ENCODE measurements at regions not wholly inside any gene's neighbourhood (a gene's known extent, or its start where the extent isn't known, plus 50 kb on each side); places are given as distances from the start of the nearest gene placed in this dataset.

DNA sequence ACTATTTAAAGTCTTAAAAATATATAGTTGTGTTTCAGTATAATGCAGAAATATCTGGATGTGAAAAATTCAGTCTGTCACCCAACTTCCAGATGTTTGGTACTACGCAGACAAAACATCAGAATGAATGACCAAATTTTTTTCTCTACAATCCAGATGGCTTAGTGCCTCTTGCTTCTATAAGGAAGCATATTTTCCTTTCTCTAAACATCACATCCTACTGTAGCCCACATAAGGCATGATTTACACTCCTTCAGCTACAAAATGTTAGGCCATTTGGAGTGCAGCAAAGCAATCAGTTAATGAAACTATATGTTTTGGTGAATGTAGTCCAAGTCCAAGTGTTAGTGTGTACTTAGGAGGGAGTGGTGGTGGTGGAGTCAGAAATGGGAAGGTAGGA lies 162.9 kb upstream of the SIX2 start:
- no peak for DNase-seq

DNA sequence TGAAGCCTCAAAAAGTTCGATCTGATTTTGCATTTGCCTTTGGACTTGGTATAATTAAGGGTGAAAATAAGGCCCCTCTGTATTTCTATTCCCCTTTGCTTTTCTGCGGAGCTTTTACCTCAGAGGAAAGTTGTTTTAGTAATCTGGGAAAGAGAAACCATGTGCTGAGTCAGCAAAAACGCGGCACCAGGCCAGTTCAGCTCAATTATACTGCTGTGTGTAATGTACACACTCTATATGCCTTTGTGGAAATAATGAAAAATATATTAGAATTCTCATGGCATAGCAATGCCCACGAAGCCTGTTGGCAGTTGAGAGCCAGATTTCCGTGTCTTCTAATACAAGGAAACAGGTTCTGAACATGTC lies 161.9 kb upstream of the SIX2 start:
- peak; percentile 14 for DNase-seq

DNA sequence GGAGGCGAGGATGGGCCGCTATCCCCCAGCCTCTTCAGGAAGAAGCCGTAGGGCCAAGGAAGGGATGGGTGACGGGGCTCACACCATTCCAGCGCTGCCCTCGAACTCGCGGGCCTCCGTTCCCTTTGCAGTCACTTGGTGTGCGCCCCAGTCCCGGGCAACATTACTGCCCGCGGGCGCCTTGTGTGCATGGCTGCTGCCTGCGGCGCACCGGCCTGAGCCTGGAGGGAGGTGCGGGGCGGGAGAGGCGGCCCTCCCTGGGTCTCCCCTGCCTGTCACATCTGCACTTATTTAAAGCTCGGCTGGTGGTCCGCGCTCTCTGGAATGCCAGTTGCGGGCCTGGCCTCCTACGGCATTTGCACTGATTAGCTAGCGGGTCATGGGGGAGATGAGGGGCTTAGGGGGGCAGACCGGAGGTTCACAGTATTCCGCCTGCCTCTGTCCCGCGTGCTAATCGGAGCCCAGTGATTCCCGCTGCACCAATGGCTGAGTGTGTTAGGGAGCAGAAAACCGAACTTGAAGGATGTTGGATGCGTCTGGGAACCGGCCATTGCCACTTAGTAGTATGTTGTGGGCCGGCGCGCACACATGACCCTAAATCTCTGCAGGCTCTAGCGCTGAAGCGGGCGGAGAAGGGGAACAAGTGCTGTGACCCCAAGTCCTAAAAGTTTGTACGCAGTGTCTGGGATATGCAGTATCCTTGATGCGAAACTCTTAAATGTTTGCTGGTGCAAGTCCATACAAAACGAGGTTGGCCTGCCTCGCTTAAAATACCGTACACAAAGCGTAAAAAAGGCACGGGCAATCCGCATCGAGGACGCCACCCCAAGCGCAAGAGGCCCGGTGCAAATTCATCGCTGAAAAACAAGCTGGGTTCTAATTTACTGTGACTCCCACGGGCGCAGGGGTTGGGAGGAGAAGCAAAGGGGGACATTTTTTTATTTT lies 161.2 kb upstream of the SIX2 start:
- DNase-seq, result no peak

DNA sequence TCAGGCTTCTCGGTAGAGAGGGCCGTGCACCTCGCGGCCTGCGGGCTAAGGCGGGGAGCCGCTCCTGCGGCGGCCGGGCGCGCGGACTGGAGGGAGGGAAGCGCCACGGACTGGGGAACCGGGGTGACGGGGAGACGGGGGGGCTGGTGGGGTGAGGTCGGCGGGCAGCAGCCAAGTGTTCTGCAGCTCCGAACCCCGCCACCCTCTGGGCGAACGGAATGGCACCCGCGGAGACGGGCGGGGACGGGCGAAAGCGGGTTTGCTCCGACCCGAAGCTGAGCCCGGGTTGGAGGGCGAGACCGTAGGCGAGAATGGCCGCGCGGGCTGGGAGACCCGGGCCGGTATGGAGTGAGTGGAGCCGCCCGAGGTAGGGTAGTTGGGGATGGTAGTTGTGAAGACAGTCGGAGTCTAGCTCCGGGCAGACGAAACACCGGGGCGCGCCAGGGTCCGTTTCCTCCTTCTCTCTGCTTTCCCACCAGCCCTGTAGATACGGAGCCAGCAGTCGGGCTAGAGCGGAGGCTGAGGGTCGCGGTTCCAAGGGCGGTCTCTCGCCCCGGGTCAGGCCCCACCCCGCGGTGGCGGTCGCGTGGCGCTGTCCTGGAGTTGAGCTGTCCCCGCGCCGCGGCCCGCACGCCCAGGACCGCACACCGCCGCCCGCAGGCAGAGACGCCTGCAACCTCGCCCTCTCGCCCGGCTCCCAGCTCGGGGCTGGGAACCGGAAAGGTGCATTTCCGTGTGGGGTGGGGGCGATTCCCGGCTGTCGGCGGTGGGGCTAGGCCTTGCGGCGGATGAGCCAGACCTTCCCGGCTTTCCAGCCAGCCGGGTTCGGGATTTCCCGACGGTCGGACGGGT lies 160.3 kb upstream of the SIX2 start:
- DNase-seq, result no peak

DNA sequence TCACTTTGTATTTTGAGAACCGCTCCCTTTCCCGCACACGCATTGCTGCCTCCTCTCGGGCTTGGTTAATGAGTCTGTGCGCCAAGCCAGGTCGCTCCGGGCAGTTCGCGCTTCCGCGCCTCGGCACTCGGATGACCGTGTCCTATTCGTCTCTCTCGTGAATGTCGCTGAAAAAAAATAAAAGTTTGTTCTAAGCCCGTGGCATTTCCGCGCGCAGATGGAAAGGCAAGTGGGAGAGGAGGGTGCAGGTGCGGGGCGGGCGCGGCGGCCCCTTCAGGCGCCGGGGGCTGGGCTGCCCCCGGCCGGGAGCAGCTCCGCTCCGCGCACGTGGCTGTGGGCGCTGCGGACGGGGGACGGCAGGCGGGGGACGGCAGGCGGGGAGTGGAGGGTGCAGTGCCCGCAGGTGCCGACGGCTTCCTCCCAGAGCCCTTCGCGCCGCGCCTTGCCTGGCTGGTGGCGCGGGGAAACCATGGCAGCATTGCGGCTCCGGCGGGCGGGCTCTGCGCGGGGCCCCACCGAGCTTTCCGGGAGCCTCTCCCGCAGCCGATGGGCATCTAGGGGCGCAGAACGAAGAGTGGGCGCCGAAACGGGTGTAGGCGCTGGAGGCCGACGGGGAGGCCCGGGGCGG lies 159.6 kb upstream of the SIX2 start:
- no peak for DNase-seq

DNA sequence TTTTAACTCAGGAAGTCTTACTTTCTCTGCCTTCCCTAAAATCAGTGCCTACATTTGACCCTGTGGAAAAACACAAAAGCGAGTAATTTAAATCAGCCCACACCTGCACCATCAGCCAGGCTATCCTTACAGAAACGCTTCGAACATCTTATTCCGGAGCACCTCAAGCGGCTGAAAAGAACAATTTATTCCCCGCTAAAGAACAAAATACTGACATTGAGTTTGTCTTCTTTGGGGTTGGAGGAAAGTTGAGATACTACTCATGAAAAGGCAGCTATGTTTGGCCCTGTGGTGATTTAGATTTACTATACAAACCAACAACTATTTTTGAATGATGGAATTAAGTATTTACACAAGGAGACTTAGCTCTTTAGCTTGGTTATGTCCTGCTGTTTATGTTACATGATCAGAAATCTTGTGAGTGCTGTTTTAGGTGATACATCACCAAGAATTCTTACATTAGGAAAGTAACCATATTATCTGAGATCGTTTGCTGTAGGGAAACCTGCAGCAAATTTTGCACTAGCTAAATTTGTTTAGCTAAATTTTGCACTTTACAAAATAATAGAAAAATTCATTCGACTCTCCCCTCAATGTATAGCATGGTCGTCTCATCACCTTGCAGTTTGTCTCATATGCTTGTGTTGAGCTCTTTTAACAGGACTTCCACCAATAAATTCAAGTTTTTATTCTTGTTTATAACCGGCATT lies 158.8 kb upstream of the SIX2 start:
- DNase-seq, result no peak

DNA sequence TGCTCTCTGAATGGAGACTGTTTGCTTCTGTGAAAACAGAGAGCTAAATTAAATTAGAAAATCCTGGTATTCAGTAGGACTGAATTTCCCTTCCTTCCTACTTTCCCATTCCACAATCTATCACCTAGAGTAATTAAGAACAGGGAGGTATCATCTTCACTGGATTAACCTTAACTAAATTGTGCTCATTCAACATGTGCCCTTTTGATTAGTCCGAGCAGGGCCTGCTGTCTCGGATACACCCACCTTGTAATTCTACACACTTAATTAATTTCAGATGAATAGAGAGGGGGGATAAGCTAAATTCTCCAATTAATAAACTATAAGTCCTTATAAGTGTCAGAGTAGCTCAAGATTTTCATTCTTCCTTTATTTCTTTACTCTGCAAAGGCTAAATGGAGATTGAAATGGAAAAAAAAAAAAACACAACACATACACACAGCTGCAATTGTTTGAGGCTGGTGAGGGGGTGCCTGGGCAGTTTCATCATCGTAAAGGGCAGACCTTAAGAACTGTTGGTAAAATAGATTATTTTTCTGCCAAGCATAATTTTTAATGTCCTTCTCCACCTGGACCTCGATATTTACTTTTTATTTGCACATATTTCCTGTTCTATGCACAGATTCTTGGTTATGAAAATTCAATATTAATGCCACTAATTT lies 157.1 kb upstream of the SIX2 start:
- DNase-seq, result no peak

DNA sequence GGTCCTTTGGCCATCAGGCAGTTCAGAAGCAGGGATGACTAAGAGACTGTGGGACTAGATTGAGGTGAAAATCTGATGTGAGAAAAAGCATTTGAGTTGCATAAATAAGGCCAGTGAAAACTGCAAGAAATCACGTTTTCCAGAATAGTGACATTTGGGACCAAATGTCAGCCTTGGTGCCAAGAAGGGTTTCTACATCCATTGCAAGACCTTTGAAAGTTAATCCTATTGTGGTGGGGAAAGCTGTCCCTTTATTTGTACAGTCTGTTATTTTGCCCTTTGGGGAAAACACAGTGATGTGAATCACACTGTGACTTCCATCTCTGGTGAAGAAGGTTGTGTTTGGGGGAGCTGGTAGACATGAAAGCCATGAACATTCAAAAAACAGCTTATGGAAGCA lies 153.5 kb upstream of the SIX2 start:
- DNase-seq, result no peak

DNA sequence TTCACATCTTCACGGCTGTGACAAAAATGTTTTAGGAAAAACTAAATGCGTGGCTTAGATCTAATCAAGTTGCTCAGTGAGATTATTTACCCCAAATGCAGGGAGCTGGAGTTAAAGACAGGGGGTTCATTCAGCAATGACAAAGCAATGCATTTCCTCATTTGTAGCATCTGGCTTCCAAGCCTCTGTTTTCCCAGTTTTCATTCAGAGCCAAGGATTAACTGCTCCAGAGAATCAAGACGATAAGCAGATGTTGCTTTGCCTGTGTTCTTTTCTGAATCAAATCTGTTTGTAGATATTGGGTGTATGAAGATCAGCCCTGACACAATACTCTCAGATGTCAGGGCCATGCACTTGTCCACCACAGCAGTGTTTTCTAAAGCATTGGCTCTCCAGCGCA lies 147.4 kb upstream of the SIX2 start:
- no peak for DNase-seq

DNA sequence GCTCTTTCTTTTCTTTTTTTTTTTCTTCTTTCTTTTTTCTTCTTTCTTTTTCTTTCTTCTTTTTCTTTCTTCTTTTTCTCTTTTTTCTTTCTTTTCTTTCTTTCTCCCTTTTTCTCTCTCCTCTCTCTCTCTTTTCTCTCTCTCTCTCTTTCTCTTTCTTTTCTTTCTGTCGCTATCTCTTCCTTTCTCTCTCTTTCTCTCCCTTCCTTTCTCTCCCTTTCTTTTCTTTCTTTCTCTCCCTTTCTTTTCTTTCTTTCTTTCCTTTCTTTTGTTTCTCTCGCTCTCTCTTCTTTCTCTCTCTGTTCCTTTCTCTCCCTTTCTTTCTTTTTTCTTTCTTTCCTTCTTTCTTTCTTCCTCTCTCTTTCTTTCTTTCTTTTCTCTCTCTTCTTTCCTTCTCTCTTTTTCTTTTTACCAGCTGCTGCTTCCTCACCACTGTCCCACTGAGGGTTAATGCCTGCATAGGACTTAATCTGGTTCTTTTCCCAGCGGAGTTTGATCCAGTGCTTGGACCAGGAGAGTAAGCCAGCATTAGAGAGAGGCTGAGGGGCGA lies 145.4 kb upstream of the SIX2 start:
- no peak for DNase-seq

DNA sequence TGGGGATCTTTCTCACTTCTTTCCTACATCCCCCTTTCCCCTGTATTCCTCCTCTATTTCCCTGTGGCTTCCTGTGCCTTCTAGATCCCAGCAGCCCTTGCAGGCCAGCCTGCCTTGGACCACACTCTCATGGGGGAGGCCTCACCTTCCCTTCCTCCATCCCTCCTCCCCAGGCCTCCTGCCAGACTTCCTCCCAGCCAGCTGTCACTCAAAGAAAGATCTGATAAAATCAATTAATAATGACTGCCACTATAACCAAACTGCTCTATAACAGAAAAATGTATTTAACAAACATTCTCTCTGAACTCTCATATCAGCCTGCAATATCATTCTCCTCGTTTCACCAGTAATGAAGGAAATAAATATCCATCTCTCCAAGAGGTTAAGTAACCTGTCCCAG lies 144.9 kb upstream of the SIX2 start:
- DNase-seq, result no peak

DNA sequence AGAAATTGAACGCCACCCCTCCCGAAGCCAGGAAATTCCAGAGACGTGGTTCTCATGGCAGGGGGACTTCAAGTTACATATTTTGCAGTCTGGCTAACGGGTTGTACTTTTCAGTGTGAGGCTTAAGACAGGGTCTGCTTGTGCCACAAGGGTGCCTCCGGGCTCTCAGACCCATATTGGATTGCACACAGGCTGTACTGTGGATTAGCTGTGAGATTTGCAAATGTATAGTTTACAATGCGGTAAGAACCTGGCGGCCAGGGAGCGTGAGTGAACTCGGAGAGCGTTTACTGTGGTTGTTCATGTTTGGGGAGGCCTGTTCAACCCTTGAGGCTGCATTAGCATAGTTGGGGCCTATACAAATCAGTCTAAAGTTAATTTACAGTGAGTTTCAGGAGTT lies 143.9 kb upstream of the SIX2 start:
- no peak for DNase-seq

DNA sequence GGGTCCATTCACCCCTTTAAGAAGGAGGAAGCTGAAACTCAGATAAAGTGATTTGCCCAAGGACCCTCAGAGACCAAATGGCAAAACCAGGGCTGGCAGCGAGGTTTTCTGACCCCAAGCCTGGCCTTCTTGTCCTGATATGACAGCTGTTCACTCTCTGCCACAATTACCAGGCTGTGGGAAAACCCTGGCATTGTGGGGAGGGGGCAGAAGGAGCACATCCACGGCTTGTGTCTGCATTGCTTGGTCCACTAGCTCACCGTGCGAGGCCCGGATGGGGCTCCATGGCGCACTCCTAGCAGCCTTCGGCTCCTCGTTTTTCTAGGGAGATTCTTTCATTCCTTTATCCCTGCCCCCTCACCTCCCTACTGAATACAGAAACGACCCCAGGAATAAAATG lies 143.4 kb upstream of the SIX2 start:
- DNase-seq, result no peak

DNA sequence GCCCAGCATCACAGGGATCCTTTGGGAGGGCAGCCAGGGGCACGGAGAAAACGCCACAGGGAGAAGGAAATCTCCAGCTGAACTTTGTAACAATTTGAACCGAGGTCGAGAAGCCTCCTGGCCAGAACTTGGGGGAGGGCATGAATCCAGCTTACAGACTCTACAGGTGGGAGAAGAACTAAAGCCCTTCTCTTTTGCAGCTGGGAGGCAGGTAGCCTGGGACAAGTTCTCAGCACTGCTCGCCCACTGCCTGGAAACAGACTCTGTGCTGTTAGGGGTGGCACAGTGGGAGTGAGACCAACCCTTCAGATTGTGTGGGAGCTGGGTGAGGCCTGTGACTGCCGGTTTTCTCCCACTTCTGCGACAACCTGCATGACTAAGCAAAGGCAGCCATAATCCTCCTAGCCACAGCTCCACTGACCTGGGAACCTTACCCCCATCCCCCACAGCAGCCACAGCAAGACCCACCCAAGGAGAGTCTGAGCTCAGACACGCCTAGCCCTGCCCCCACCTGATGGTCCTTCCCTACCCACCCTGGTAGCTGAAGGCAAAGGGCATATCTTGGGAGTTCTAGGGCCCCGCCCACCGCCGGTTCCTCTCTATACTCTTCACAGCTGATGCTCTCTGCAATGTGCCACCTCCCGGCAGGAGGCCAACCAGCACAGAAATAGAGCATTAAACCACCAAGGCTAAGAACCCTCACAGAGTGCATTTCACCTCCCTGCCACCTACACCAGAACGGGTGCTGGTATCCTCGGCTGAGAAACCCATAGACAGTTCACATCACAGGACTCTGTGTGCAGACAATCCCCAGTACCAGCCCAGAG lies 136.0 kb upstream of the SIX2 start:
- DNase-seq, result peak; percentile 34

DNA sequence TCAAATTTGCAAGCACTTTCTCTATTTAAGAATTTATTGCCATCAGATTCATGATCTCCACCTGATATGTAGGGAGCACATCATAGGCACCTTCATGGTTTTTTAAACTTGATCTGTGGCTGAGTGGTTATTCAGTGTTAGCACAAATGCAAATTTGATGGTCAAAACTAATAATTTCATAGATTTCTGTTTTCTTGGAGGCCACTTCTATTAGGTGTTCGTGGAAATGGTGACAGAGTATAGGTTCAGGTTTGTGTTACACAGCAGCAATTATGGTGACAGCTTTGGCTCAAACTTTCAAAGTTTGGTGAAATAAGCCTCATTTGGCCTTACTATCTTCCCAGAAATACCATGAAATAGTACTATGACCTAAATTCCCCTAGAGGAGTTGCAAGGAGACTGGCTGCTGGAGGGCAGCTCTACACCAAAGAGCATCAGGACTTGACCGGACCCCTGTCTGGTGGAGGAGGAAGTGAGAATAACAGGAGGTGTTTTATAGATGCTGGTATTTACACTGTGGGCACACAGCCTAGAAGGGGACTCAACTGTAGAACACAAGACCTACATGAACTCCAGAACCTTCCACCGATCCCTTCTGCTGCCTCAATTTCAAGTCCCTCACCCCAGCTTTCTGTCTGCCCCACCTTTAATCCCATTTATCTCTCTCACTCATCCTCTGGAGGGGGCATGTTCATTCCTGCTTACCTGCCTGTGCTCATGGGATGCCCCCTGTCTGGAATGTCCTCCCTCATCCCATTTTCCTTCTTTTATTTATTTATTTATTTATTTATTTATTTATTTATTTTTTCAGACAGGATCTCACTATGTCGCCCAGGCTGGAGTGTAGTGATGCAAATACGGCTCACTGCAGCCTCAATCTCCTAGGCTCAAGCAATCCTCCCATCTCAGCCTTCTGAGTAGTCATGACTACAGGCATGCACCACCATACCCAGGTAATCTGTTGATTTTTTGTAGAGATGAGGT lies 132.9 kb upstream of the SIX2 start:
- no peak for DNase-seq

DNA sequence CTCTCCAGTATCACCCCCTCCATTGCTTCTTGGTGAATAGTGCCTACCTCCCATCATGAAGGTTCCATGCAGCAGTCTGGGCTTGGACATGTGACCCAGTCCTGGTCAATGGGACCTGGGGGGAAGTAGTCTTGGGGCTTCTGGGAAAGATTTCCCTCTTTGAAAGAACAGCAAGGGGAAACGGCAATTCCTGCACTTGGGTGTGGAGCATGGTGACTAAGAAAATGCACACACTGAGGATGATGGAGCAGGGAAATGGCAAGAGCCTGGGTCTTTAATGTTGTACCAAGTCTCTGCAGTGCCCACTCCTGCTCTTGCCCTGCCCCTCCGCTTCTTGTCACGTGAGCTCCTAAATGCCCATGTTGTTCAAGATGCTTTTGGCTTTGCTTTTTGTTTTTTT lies 131.4 kb upstream of the SIX2 start:
- no peak for DNase-seq

DNA sequence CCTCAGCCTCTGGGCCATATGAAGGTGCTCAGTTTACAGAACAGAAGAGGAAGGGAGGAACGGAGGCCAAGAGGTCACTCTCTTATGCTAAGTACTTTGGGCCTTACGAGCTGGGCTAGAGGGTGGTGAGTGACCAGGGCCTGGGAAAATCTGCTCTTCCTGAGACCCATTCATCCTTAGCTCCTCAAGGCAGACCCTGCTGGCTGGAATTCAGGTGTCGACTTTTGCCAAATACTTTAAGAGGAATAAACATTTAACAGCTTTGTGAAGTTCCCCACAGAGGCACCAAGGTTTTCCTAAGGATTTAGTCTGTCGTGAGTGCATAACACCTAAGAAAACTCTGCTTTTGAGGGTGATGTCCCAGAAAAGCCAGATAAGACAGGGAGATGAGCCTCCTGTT lies 129.7 kb upstream of the SIX2 start:
- no peak for DNase-seq

DNA sequence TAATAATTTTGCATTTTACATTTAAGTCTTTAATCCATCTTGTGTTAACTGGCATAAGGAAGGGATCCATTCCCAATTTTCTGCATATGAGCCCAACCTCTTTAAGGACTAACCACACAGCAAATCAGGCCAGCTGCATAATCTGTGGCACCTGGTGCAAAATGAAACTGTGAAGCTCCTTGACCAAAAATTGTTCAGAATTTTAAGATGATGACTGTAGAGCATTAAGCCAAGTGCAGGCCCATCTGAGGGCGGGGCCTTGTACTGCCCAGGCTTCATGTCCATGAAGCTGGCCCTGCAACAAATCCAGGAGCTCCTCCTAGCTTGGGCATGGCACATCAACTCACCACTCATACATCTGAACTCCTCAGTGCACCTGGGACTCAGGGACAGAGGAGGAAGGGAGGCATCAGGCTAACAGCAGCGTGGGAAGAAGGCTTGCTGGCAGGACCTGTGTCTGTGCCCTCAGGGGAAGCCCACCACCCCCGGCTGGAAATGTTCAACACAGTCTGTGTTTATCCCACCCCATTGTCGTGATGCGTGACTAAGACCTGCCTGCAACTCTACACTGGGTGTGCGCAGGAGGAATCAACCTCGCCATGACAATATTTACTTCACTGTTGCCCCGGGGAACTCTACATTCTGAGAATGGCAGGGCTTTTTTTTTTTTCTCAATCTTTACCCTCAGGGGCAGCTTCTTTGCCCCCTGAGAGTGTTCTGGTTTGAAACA lies 128.9 kb upstream of the SIX2 start:
- DNase-seq, result no peak

DNA sequence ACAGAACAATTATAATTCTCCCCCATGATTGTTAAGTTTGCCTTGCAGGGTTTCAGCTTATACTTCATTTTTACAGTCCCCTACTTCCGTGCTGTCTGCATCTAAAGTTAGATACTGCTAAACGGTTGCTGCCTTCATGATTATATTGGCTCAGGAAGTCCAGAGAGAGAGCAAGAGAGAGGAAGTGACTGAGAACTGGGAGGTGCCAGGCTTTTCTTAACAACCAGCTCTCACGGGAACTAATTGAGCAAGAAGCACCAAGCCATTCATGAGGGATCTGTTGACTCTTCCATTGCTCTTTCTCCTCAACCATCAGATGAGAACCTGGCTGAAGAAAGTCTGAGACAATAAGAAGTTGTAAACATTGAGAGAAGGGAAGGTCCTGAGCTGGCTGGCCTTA lies 125.5 kb upstream of the SIX2 start:
- peak; percentile 62 for DNase-seq
